Common myeloid progenitor, CD34-positive (primary cell): ENCODE measurements at regions not wholly inside any gene's neighbourhood (a gene's known extent, or its start where the extent isn't known, plus 50 kb on each side); places are given as distances from the start of the nearest gene placed in this dataset.

Experiments
- CTCF ChIA-PET: fragments of 350-600 bp; sonication (Branson Sonifier 250); formaldehyde crosslinking; loops from one replicate; lab custom pipeline; 2021; ENCODE audit warnings: antibody characterized with exemption; lab: Charles Lee
- POLR2A ChIA-PET: fragments of 350-600 bp; sonication (Branson Sonifier 250); formaldehyde crosslinking; loops from one replicate; lab custom pipeline; 2021; ENCODE audit warnings: antibody characterized with exemption; lab: Charles Lee
- DNase-seq, 3 donors: peaks; one replicate each; pipeline versions ENCODE4 v3.0.0 to v3.0.0-alpha.2; 2013
- H3K27ac ChIP-seq, 2 experiments: 1 replicate in 1 of 2; 2 replicates in 1 of 2; pipeline ENCODE4 v1.7.0; 2013; ENCODE audit warnings: inconsistent platforms in 2 of 2, low read length in 2 of 2, mild to moderate bottlenecking in 2 of 2, low read depth in 1 of 2, moderate library complexity in 1 of 2; ENCODE audit not compliant: severe bottlenecking in 2 of 2, insufficient read depth in 1 of 2, poor library complexity in 1 of 2
- H3K27me3 ChIP-seq, 5 experiments: replicated peaks in 2 of 5; 1 replicate in 3 of 5; 2 replicates in 2 of 5; pipeline versions ENCODE4 v1.6.1 to v1.7.0; 2013; ENCODE audit warnings: low read length in 4 of 5, mild to moderate bottlenecking in 2 of 5, moderate library complexity in 2 of 5, inconsistent platforms in 1 of 5; ENCODE audit not compliant: insufficient read depth in 5 of 5, control insufficient read depth in 4 of 5
- H3K36me3 ChIP-seq, 4 experiments: 1 replicate in 2 of 4; 2 replicates in 2 of 4; pipeline versions ENCODE4 v1.6.1 to v1.7.0; 2013; ENCODE audit warnings: low read length in 3 of 4, control low read depth in 1 of 4, mild to moderate bottlenecking in 1 of 4; ENCODE audit not compliant: control insufficient read depth in 4 of 4, insufficient read depth in 4 of 4
- H3K4me1 ChIP-seq, 4 experiments: 1 replicate in 3 of 4; 2 replicates in 1 of 4; pipeline versions ENCODE4 v1.6.1 to v1.7.1; 2013; ENCODE audit warnings: low read length in 3 of 4, mild to moderate bottlenecking in 3 of 4, control low read depth in 1 of 4, inconsistent platforms in 1 of 4, moderate library complexity in 1 of 4; ENCODE audit not compliant: control insufficient read depth in 4 of 4, insufficient read depth in 4 of 4; ENCODE audit errors: control extremely low read depth in 1 of 4
- H3K4me3 ChIP-seq, 7 experiments: 1 replicate in 4 of 7; 2 replicates in 3 of 7; pipeline versions ENCODE4 v1.5.1 to v1.7.0; 2013; ENCODE audit warnings: mild to moderate bottlenecking in 7 of 7, low read length in 6 of 7, moderate library complexity in 6 of 7, inconsistent platforms in 2 of 7, low read depth in 2 of 7, control low read depth in 1 of 7; ENCODE audit not compliant: insufficient read depth in 4 of 7, control insufficient read depth in 1 of 7; ENCODE audit errors: extremely low read depth in 1 of 7
- H3K9me3 ChIP-seq, 5 experiments: 1 replicate in 4 of 5; 2 replicates in 1 of 5; pipeline versions ENCODE4 v1.6.1 to v1.7.1; 2013; ENCODE audit warnings: low read length in 4 of 5, mild to moderate bottlenecking in 2 of 5, inconsistent platforms in 1 of 5, low read depth in 1 of 5, moderate library complexity in 1 of 5; ENCODE audit not compliant: control insufficient read depth in 4 of 5, insufficient read depth in 2 of 5; ENCODE audit errors: control extremely low read depth in 1 of 5
- WGBS: methylation state at CpG from one replicate; pipeline ENCODE4 v1.1.5; 2013; ENCODE audit not compliant: insufficient coverage; 5-methylcytosine and 5-hydroxymethylcytosine counted together

- no peaks in the 10 kb centered on the region for H3K27me3 ChIP-seq
- CTCF ChIA-PET = no interaction called here
- POLR2A ChIA-PET = no interaction called here
- H3K27ac ChIP-seq = no peak overlapping the region
- no peak for DNase-seq
- H3K9me3 ChIP-seq = no peaks in the 10 kb centered on the region
- 86% methylated on average over 2 of the region's 3 CpGs for WGBS
- H3K4me3 ChIP-seq = no peak overlapping the region
- no peaks in the 10 kb centered on the region for H3K36me3 ChIP-seq
- H3K4me1 ChIP-seq = no peaks in the 10 kb centered on the region
These were observed 569.3 kb upstream of the LRFN5 start for GRCh38 chr14:41037388-41037787.

- ChIA-PET CTCF (no interaction called here), POLR2A (no interaction called here)
- H3K4me3 ChIP-seq = no peak overlapping the region
- no peaks in the 10 kb centered on the region for H3K36me3 ChIP-seq
- no peaks in the 10 kb centered on the region for H3K27me3 ChIP-seq
- H3K4me1 ChIP-seq = no peaks in the 10 kb centered on the region
- no peaks in the 10 kb centered on the region for H3K9me3 ChIP-seq
- no peak overlapping the region for H3K27ac ChIP-seq
- no peak for DNase-seq
- no CpG with 5 or more reads among the region's 1 CpG for WGBS
These were observed 571.7 kb upstream of the LRFN5 start for GRCh38 chr14:41034969-41035368.

- no peak overlapping the region for H3K27ac ChIP-seq
- no peak overlapping the region for H3K4me3 ChIP-seq
- H3K27me3 ChIP-seq = no peaks in the 10 kb centered on the region
- no peaks in the 10 kb centered on the region for H3K36me3 ChIP-seq
- POLR2A ChIA-PET = no interaction called here
- 100% methylated on average over 1 of the region's 2 CpGs for WGBS
- H3K4me1 ChIP-seq = no peaks in the 10 kb centered on the region
- CTCF ChIA-PET = no interaction called here
- H3K9me3 ChIP-seq = no peaks in the 10 kb centered on the region
- no peak for DNase-seq
These were observed 583.7 kb upstream of the LRFN5 start for GRCh38 chr14:41022932-41023331.

- DNase-seq = no peak
- Histone ChIP-seq H3K36me3 (no peaks in the 10 kb centered on the region), H3K9me3 (no peaks in the 10 kb centered on the region), H3K4me3 (no peak overlapping the region), H3K27ac (no peak overlapping the region), H3K27me3 (no peaks in the 10 kb centered on the region), H3K4me1 (no peaks in the 10 kb centered on the region)
- ChIA-PET POLR2A (no interaction called here), CTCF (no interaction called here)
- WGBS = 67% methylated on average over 1 of the region's 4 CpGs
These were observed 590.5 kb upstream of the LRFN5 start for GRCh38 chr14:41016213-41016612.

GRCh38 chr14:41000350-41000749 is 606.3 kb upstream of the LRFN5 start:
- Histone ChIP-seq H3K4me1 (no peaks in the 10 kb centered on the region), H3K4me3 (no peak overlapping the region), H3K27me3 (no peaks in the 10 kb centered on the region), H3K9me3 (no peaks in the 10 kb centered on the region), H3K36me3 (no peaks in the 10 kb centered on the region), H3K27ac (no peak overlapping the region)
- CTCF ChIA-PET = no interaction called here
- POLR2A ChIA-PET = no interaction called here
- no peak for DNase-seq
- WGBS = 100% methylated on average over 2 of the region's 3 CpGs

- Histone ChIP-seq H3K27me3 (no peaks in the 10 kb centered on the region), H3K27ac (no peak overlapping the region), H3K4me3 (no peak overlapping the region), H3K4me1 (no peaks in the 10 kb centered on the region), H3K36me3 (no peaks in the 10 kb centered on the region), H3K9me3 (peaks cover 0 to 5% (median 0%) of the 10 kb centered on the region in 5 experiments)
- no CpG with 5 or more reads among the region's 1 CpG for WGBS
- no peak for DNase-seq
- ChIA-PET POLR2A (no interaction called here), CTCF (no interaction called here)
These were observed 617.4 kb upstream of the LRFN5 start for GRCh38 chr14:40989260-40989659.

- CTCF ChIA-PET = no interaction called here
- no peak overlapping the region for H3K27ac ChIP-seq
- H3K36me3 ChIP-seq = no peaks in the 10 kb centered on the region
- H3K9me3 ChIP-seq = peaks cover 0 to 5% (median 0%) of the 10 kb centered on the region in 5 experiments
- POLR2A ChIA-PET = no interaction called here
- H3K27me3 ChIP-seq = no peaks in the 10 kb centered on the region
- 80% methylated on average over 1 of the region's 3 CpGs for WGBS
- H3K4me1 ChIP-seq = no peaks in the 10 kb centered on the region
- H3K4me3 ChIP-seq = no peak overlapping the region
- no peak for DNase-seq
These were observed 619.2 kb upstream of the LRFN5 start for GRCh38 chr14:40987481-40987880.
